Endothelial cell of hepatic sinusoid (primary cell): ENCODE measurements at regions not wholly inside any gene's neighbourhood (a gene's known extent, or its start where the extent isn't known, plus 50 kb on each side); places are given as distances from the start of the nearest gene placed in this dataset.
"Not testable (repeated sequence)": the region's sequence is repeated elsewhere in the genome, so short reads cannot be mapped to it uniquely, and the experiment has no call there.

Source experiments
- in situ Hi-C: cut with HindIII; loops from 2 replicates; pipeline ENCODE4 v1.10.0; 2017; ENCODE audit warnings: low sequenced_read_pairs

DNA sequence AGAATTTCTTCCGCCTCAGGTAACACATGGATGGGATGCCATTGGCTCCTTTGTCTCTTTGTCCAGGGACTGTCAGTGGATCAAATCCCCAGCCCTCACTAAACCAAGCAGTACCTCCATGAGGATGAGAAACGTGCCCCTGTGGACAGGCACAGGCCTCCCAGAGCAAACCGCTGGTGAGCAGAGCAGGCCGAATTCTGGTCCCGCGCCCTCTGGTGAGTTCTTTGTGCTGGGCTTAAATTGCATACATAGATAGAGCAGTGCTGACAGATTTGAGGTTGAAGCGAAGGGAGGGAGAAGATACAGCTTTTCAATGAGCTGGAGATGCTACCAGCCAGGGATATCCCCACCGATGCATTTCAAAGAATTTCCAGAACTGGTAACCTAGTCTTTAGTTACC lies 143.8 kb downstream of the HSD17B3 start:
- in situ Hi-C loops = no loop called here

DNA sequence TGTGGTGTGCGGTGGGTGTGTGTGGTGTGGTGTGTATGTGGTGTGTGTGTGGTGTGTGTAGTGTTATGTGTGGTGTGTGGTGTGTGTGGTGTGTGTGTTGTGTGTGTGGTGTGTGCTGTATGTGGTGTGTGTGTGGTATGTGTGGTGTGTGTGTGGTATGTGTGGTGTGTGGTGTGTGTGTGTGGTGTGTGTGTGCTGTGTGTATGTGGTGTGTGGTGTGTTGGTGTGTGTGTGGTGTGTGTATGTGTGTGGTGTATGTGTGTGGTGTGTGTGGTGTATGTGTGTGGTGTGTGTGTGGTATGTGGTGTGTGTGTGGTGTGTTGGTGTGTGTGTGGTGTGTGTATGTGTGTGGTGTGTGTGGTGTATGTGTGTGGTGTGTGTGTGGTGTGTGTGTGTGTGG lies 144.3 kb downstream of the HSD17B3 start:
- in situ Hi-C loops = no loop called here

DNA sequence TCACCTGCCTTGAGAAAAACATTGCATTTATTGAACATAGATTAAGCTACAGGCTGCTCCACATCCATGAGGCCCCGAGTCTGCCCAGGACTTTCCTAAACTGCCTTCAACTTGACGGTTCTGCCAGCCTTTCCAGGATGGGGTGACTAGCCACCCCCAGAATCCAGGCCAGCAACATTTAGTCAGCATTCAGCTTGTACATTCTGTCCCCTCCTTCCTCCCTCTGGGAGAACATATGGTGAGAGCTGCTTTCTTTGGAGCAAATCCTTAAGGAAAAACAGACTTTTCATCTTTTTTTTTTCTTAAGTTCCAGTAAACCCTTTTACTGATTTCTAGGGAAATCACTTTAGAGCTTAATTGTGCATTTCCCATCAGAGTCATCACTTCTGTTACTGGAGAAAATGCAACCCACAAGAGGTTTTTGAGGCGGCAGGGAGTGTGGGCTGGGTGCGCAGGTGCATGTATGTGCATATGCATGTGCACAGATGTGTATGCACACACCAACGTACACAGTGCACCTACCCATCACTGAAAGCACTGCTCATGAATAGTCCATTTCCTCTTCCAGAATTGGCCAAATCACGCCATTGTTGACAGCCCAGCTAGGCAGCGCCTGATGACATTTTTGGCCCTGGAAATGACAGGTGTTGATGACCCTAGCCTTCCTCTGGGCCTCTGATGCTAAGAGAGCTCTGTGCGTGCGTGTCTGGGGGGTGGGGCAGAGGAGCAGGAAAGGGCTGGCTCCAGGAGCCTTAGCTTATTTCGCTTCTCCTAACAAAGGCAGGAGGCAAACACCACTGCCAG lies 145.6 kb downstream of the HSD17B3 start:
- in situ Hi-C loops = no loop called here

DNA sequence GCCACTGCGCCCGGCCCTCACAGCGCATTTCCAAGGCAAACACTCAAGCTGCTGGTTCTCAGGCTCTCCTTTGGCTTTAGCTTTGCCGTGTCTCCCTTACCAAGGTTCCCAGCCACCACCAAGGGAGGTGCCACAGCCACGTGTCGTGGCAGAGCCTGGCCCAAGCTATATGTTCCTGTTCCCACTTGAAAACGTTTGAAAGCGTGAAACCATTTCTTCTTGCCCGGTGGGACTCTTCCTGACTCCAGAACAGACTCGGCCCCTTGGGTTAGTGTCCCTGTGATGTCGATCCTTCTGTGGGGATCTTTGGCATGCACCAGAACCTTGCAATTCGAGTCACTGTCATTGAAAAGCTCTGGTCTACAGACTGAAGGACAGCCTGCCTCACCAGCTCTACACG lies 147.9 kb downstream of the HSD17B3 start:
- in situ Hi-C loops = no loop called here

DNA sequence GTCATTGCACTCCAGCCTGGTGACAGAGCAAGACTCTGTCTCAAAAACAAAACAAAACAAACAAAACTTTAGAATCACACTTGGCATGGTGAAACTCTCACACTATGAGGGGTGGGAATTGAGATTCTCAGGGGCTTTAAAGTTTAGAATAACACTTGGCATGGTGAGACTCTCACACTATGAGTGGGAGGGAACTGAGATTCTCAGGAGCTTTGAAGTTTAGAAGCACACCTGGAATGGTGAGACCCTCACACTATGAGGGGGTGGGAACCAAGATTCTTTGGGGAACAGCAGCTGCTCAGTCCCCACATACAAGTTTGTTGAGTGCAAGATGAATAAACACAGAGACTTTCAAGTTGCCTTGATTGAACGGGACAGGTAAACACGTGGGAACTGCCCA lies 149.4 kb downstream of the HSD17B3 start:
- in situ Hi-C loops = no loop called here

DNA sequence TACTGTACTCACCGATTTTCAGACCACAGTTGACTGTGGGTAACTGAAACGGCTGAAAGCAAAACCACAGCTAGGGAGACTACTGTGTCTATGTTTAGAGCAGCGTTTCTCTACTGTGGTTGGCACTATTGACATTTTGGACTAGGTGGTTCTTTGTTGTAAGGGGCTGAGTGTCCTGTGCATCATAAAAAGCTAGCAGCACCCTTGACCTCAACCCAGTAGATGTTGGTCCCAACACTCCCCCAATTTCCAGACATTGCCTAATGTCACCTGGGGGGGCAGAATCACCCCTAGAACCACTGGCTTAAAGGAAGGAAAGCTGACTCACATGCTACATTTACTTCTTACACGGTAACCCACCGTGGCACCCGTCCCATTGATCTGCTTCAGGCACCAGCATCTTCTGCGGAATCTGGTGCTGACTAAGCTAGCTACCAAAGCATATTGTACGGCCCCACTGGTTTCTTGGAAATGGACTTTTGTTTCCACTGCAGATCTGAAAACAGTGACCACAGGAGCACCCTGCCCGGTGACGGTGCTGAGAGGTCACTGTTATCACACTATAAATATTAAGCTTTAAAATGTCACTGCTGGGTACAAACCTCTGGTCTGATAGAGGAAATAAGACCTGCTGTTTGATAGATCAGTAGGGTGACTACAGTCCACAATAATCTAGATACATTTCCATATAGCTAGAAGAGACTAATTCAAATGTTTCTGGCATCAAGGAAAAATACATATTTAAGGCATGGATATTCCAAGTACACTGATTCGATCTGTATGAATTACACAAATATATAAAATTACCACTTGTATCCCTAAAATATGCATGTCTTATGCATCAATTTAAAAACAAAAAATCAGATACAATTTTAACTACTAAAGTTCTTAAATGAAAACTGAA lies 151.4 kb downstream of the HSD17B3 start:
- in situ Hi-C loops = no loop called here

DNA sequence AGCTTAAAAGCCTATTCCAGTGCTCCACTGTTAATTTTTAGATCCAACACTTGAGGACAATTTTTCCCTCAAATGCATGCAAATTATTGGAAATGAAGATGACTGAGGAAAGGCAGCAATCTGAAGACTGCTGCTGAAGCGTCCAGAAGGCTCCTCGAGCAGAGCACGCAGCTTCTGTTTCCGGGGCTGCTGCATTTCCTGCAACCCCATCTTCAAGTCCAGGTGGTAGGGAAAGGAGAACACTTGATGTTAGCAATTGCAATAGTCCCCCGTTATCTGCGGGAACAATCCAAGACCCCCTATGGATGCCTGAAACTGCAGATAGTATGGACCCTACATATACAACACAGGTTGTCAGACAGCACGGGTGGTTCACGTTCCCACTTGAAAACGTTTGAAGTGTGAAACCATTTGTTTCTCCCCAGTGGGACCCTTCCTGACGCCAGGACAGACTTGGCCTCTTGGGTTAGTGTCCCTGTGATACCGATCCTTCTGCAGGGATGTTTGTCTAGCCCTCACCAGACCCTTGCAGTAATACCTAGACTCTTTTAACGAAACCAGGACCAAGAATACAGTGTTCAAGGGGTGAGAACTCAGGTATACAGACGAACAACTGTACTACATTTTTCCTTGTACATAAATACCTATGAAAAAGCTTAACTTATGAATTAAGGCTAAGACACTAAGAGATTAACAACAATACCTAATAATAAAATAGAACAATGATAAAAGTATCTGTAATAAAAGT lies 152.3 kb downstream of the HSD17B3 start:
- in situ Hi-C loops = no loop called here

DNA sequence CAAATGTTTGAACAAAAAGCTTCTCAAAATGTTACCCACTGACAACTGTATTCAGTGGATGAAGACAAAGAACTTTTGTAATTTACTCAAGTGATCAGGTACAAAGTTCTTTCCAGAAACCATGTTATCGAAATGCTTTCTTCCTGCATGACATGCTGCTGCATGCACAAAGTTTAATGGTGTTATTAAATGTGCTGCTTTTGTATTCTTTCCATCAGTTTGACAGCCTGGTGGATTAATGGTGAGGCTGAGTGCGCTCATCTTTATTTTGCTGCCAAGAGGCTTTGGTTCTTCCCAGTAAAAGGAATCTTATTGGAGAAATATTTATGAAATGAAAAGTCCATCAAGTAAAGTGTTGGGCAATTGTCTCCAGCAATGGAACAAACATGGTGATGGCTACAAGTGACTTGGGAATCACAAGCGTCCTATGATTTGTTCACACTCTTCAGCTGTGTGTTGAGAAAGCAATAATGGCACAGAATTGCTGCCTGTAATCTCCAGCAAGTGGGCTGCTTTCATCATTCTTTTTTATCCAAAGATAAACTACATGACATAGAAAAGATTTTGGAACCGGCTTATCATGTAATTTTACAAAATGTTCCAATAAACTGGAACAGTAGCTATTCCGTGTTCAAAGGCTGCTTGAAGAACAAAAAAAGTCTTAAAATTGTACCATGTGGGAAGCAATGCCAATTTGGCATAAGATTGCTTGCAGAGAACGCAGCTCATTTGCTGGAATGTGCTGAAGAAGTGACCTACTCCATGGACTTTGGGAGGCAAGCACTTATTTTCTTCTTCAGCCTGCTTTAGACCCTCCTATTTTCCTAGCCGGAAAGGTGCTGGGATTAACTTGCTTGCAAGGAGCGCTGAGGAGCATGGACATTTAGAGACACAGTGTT lies 153.1 kb downstream of the HSD17B3 start:
- in situ Hi-C loops = no loop called here

DNA sequence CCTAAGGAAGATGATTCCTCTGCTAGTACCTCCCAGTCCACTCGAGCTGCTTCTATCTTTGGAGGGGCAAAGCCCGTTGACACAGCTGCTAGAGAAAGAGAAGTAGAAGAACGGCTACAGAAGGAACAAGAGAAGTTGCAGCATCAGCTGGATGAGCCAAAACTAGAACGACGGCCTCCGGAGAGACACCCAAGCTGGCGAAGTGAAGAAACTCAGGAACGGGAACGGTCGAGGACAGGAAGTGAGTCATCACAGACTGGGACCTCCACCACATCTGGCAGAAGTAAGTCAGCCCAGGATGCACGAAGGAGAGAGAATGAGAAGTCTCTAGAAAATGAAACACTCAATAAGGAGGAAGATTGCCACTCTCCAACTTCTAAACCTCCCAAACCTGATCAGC lies 154.9 kb downstream of the HSD17B3 start:
- in situ Hi-C loops = not testable (repeated sequence)

DNA sequence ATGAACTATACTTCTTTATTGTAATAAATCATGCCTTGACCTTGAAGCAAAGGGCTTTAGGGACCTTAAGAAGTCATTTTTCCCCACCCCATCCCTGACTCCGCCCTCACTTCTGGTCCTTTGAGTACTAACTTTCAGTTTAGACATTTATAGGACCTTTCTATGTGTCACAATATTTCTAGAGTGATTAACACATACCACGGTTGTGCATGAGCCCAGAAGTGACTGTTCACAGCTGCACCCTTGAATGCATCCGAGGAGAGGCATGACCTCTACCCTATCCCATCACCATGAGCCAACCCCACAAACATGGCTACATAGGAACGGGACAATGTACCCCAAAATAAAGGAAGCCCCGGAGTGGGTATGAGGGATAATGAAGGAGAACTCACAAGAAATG lies 160.3 kb downstream of the HSD17B3 start:
- in situ Hi-C loops = no loop called here

DNA sequence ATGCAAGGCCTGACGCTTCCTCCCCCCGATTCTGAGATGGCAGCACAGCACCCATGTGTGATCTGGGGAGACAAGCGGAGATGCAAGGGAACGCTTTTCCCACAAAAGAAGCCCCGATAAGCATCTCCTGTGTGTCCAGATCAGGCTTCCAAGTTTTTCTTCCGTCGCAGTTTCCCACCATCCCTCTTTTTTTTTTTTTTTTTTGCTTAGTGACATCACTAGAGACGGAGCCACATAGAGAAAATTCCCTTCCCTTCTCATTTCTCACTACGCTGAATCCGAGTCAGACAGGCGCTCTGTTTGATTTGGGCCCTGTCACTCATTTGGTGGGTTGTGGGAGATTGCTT lies 160.9 kb downstream of the HSD17B3 start:
- in situ Hi-C loops = no loop called here

DNA sequence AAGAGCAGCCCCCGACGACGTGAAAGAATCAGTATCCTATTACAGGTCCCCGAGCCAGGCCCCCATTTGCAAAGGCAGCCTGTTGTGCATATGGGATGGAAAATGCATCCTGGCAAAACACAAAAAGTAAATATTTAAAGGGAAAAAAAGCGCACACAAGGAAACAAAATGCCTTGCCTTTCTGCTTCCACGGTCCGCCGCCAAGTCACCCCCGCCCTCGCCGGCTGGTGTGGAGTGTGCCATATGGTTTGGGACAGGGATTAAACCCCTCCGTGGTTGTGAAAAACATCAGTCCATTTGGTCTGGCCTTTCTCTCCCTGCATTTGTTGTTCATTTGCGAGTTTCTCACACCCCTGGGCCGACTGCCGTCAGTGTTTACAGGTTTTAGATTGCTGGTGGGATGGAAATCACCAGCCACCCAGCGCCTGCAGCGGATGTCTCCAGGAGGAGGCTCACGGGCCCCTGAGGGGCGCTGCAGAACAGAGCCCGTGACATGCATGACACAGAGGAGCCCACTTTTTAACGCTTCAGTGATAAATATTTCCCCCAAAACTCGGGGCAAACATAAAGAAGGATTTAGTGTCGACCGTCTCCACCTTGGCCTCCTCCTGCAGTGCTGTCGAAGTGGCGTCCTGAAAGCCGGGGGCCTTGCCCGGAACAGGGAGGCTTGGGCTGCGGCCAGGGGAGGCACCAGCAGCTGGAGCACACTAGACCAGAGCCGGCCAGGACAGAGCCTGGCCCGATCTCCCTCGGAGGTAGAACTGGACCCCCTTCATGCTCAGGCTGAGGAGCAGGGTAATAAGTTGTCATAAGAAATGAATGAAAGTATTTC lies 161.5 kb downstream of the HSD17B3 start:
- in situ Hi-C loops = no loop called here

DNA sequence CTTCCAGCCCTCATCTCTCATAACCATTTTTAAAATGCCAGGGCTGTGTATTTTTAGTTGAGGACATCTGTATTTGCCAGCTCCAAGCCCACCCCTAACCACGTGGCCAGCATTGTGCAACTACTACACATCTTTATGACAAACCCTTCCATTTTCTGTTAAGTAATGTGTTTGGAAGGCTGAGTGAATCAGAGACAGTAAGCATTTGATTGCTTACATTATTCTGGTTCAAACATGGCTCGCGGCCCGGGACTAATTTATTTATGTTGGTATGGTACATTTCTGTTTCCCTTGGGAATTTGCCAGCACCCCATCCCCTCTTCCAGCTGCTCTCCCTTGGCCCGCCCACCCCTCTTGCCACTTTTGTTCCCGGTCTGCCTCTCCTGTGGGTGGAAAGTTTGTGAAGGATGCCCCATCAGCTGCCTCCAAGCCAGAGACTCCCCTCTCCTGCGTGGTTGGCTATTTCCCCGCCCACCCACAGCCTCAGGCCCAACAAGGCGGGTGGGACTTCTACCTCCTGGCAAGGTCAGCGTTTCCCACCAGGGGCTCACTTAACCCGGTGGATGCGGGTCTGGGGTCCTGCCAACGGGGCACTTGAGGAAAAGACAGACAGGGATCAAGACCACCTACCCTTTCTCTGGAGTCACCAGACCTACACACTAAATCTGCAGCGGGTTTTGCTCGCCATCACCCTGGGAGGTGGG lies 162.2 kb downstream of the HSD17B3 start:
- in situ Hi-C loops = no loop called here

DNA sequence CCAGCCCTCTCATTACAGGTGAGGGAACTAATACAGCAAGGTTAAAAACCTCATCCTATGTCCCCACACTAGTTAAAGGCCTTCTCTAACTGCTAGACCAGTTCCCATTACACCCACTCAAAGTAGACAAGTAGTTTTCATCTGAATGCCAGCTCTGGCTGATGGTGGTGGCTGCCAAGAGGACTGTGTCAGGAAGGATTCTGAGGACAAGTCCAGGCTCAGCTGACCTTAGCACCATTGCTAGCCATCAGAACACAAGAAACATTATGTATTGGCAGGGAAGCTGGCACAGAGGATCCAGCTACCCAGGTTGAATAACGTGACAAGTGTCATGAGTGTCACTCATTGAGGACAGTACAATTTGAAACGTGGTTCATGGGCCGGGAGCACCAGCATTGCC lies 163.4 kb downstream of the HSD17B3 start:
- in situ Hi-C loops = no loop called here

DNA sequence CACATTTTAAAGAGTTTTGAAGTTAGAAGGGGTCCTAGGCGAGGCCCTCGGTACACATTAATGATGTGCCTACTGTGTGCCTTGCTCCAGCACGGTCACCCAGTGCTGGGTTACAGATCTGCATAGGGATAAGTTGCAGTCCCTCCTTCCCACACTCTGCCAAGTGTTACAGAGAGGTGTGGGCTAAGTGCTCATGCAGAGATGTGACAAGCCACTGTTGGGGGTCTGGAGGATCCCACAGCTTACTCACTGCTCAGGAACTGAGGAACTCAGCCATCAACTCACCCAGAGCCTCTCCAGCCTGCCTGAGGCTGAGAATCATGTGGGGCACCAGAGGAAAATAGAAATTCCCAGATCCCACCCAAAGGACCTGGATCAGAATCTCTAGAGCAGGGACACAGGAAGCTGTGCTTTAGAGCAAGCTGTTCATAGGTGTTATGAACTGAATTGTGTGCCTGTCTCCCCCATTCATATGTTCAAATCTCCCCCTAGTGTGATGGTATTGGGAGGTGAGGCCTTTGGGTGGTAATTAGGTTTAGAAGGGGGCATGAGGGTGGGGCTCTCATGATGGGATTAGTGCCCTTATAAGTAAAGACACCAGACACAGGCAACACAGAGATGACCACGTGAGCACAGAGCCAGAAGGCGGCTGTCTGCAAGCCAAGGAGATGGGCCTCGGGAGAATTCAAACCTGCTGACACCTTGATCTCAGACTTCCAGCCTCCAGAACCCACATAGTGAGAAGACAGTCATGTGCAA lies 164.1 kb downstream of the HSD17B3 start:
- in situ Hi-C loops = no loop called here

DNA sequence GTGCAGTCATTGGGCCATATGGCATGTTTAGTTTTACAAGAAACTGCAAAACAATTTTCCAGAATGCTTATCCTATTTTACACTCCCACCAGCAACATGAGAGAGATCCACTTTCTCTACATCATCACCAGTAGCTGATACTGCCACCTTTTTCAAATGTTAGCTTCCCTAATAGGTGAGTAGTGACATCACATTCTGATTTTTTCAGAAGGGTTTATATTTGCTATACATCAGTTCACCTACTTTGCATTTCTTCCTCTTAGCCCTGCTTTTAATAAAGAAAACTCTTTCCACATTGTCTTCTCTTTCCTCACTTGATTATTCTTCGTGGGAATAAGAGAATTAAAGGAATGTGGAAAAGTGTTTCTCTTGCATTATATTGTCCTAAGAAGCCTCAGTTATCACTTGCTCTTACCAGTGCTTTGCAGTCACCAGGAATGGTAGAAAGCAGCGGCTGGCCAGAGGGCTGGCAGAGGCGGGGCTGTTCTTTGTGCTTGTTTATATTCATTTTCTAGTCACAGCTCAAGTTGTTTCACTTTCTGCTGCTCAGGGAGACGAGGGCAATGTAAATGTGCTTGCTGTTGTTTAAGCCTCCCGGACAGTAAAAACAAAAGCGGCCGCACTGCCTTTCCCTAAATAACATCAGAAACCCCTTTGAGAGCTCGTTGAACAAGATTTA lies 164.8 kb downstream of the HSD17B3 start:
- in situ Hi-C loops = no loop called here

DNA sequence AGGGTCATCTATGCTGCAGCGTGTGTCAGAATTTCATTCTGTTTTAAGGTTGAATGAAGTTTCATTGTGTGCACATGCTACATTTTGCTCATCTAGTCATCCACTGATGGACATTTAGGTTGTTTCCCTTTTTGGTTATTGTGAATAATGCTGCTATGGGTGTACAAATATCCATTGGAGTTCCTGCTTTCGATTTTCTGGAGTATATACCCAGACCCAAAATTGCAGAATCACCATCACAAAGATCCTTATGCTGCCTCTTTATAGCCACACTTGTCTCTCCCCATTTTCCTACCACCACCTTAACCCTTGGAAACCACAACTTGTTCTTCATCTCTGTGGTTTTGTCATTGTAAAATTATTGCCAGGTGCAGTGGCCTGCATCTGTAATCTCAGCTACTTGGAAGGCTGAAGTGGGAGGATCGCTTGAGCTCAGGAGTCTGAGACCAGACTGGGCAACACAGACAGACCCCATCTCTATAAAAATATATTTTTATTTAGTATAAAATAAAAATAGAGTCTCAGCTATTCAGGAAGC lies 166.2 kb downstream of the HSD17B3 start:
- in situ Hi-C loops = no loop called here
